ENCODE measurements at regions not wholly inside any gene's neighbourhood (a gene's known extent, or its start where the extent isn't known, plus 50 kb on each side); places are given as distances from the start of the nearest gene placed in this dataset.

GRCh38 chr11:38274031-38274430, 1676.0 kb upstream of the RAG2 start:
- Histone ChIP-seq H3K36me3 (no peaks in the 10 kb centered on the region), H3K4me1 (no peaks in the 10 kb centered on the region)

GRCh38 chr11:38272376-38272775, 1674.3 kb upstream of the RAG2 start:
- no peak overlapping the region for H3K4me3 ChIP-seq (replicated peaks in 1 of 3)
- no peaks in the 10 kb centered on the region for H3K27me3 ChIP-seq
- TF ChIP-seq POLR2A (IDR thresholded peaks at IDR 0.05): no peak
- TF ChIP-seq CTCF (IDR thresholded peaks at IDR 0.05): no peak
- H3K36me3 ChIP-seq: no peaks in the 10 kb centered on the region
- intact Hi-C loops (cut with DNase I): no loop called here
- DNase-seq: no peak
- WGBS, 2 donors: 79 to 81% methylated on average over 4 of the region's 4 CpGs
- no peaks in the 10 kb centered on the region for H3K4me1 ChIP-seq
- H3K9me3 ChIP-seq: no peaks in the 10 kb centered on the region
- no peak overlapping the region for H3K27ac ChIP-seq

More at GRCh38 chr11:38274031-38274430, 1676.0 kb upstream of the RAG2 start:
- H3K4me3 ChIP-seq (replicated peaks in 1 of 3): no peak overlapping the region
- WGBS, 2 donors: 71 to 84% methylated on average over 2 of the region's 2 CpGs
- no peak for DNase-seq
- intact Hi-C loops (cut with DNase I): no loop called here
- no peak overlapping the region for H3K27ac ChIP-seq
- H3K27me3 ChIP-seq: no peaks in the 10 kb centered on the region
- TF ChIP-seq CTCF (IDR thresholded peaks at IDR 0.05) (no peak), POLR2A (IDR thresholded peaks at IDR 0.05) (no peak)
- no peaks in the 10 kb centered on the region for H3K9me3 ChIP-seq

GRCh38 chr11:38266691-38267090, 1668.7 kb upstream of the RAG2 start:
- Histone ChIP-seq H3K27ac (no peak overlapping the region), H3K4me3 (replicated peaks in 1 of 3) (no peak overlapping the region), H3K9me3 (no peaks in the 10 kb centered on the region), H3K4me1 (no peaks in the 10 kb centered on the region), H3K36me3 (no peaks in the 10 kb centered on the region), H3K27me3 (no peaks in the 10 kb centered on the region)
- intact Hi-C loops (cut with DNase I): no loop called here
- no peak for TF ChIP-seq CTCF (IDR thresholded peaks at IDR 0.05)
- no peak for TF ChIP-seq POLR2A (IDR thresholded peaks at IDR 0.05)
- DNase-seq: no peak
- 82 to 87% methylated on average over 3 of the region's 3 CpGs for WGBS, 2 donors

GRCh38 chr11:38256436-38256835, 1658.4 kb upstream of the RAG2 start:
- Histone ChIP-seq H3K9me3 (no peaks in the 10 kb centered on the region), H3K27ac (no peak overlapping the region), H3K27me3 (no peaks in the 10 kb centered on the region), H3K4me3 (replicated peaks in 1 of 3) (no peak overlapping the region), H3K4me1 (no peaks in the 10 kb centered on the region), H3K36me3 (no peaks in the 10 kb centered on the region)
- no peak for TF ChIP-seq CTCF (IDR thresholded peaks at IDR 0.05)
- TF ChIP-seq POLR2A (IDR thresholded peaks at IDR 0.05): no peak
- intact Hi-C loops (cut with DNase I): no loop called here
- DNase-seq: no peak

- intact Hi-C loops (cut with DNase I): no loop called here
- no peak overlapping the region for H3K27ac ChIP-seq
- no peaks in the 10 kb centered on the region for H3K27me3 ChIP-seq
- 73 to 88% methylated on average over 2 of the region's 2 CpGs for whole genome bisulfite sequencing, 2 donors
- H3K4me3 ChIP-seq (replicated peaks in 1 of 3): no peak overlapping the region
- H3K9me3 ChIP-seq: no peaks in the 10 kb centered on the region
- no peaks in the 10 kb centered on the region for H3K4me1 ChIP-seq
- no peaks in the 10 kb centered on the region for H3K36me3 ChIP-seq
- no peak for TF ChIP-seq CTCF (IDR thresholded peaks at IDR 0.05)
- TF ChIP-seq POLR2A (IDR thresholded peaks at IDR 0.05): no peak
- DNase-seq: no peak
Observed at GRCh38 chr11:38254913-38255312, 1656.9 kb upstream of the RAG2 start.
